ENCODE measurements at regions not wholly inside any gene's neighbourhood (a gene's known extent, or its start where the extent isn't known, plus 50 kb on each side); places are given as distances from the start of the nearest gene placed in this dataset.

DNA sequence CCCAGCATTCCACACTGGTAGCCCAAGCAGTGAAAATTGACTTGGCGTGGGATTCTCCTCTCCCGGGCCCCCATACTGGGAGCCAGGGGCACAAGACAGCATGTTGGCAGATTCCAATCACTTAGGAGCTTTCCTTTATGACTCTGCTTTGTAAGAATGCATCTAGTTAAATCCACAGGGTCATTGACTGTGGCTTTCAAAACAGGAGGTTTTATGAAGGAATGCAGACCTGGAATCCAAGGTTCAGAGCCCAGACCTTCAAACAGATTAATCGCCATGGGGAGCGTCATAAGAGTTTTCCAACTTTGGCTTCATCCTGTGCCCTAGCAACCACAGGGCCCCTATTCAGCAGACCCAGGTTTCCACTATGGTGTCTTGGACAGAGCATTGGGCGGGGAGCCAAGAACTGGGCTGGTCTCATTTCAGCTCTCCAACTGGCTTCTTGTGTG lies 76.4 kb upstream of the RMST start (continued):
- TF ChIP-seq, protein P1, sequence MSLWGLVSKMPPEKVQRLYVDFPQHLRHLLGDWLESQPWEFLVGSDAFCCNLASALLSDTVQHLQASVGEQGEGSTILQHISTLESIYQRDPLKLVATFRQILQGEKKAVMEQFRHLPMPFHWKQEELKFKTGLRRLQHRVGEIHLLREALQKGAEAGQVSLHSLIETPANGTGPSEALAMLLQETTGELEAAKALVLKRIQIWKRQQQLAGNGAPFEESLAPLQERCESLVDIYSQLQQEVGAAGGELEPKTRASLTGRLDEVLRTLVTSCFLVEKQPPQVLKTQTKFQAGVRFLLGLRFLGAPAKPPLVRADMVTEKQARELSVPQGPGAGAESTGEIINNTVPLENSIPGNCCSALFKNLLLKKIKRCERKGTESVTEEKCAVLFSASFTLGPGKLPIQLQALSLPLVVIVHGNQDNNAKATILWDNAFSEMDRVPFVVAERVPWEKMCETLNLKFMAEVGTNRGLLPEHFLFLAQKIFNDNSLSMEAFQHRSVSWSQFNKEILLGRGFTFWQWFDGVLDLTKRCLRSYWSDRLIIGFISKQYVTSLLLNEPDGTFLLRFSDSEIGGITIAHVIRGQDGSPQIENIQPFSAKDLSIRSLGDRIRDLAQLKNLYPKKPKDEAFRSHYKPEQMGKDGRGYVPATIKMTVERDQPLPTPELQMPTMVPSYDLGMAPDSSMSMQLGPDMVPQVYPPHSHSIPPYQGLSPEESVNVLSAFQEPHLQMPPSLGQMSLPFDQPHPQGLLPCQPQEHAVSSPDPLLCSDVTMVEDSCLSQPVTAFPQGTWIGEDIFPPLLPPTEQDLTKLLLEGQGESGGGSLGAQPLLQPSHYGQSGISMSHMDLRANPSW (CRISPR knock-in tag; conservative IDR thresholded peaks at IDR 0.05; ENCODE audit: low read depth) = no peak
- TF ChIP-seq, protein P2, sequence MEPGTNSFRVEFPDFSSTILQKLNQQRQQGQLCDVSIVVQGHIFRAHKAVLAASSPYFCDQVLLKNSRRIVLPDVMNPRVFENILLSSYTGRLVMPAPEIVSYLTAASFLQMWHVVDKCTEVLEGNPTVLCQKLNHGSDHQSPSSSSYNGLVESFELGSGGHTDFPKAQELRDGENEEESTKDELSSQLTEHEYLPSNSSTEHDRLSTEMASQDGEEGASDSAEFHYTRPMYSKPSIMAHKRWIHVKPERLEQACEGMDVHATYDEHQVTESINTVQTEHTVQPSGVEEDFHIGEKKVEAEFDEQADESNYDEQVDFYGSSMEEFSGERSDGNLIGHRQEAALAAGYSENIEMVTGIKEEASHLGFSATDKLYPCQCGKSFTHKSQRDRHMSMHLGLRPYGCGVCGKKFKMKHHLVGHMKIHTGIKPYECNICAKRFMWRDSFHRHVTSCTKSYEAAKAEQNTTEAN (CRISPR knock-in tag; IDR thresholded peaks at IDR 0.05) = no peak
- no peak for TF ChIP-seq ZBTB21 (CRISPR knock-in tag; IDR thresholded peaks at IDR 0.05; ENCODE audit: borderline replicate concordance)

DNA sequence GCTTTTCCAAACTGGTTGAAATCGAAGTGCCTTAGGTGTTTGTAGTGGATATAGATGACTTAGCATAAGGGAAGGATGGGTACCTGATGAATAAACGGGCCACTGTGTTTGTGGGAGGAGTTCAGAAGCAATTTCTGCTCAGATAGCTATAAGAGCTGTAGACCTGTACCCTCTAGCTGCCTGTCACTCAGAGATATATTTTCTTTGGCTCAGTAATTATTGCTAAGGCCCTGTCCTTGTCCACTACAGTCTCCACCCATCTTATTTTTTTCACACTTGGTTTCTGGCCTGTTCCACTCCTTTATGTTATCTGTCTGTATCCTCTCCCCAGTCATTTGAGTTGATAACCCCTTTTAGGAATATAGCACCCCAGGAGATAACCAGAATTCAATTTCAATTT lies 74.8 kb upstream of the RMST start:
- Mint-ChIP-seq H3K4me3 (no peak overlapping the region), H3K4me1 (no peaks in the 10 kb centered on the region), H3K9me3 (peaks cover 9% of the 10 kb centered on the region), H3K27me3 (ENCODE audit: low read depth) (no peaks in the 10 kb centered on the region), H3K36me3 (peaks cover 3% of the 10 kb centered on the region), H3K27ac (no peak overlapping the region)
- ATAC-seq (no peak), DNase-seq (ENCODE audit: low spot score) (no peak)
- CTCF ChIA-PET = no interaction called here
- POLR2A ChIA-PET = no interaction called here
- TF ChIP-seq NFE2L1 (CRISPR knock-in tag; IDR thresholded peaks at IDR 0.05) (no peak), KAT7 (CRISPR knock-in tag; IDR thresholded peaks at IDR 0.05; ENCODE audit: borderline replicate concordance) (no peak), ZNF232 (CRISPR knock-in tag; IDR thresholded peaks at IDR 0.05) (no peak), IRF2 (CRISPR knock-in tag; IDR thresholded peaks at IDR 0.05; ENCODE audit: borderline replicate concordance, low read depth) (no peak), ZNF263 (CRISPR knock-in tag; IDR thresholded peaks at IDR 0.05; ENCODE audit: low read depth) (no peak), TP53 (CRISPR knock-in tag; IDR thresholded peaks at IDR 0.05) (no peak), CREM (CRISPR knock-in tag; IDR thresholded peaks at IDR 0.05) (no peak), NR2C2 (CRISPR knock-in tag; IDR thresholded peaks at IDR 0.05) (no peak), FOXP1 (CRISPR knock-in tag; IDR thresholded peaks at IDR 0.05; ENCODE audit: borderline replicate concordance) (no peak), NFATC4 (CRISPR knock-in tag; IDR thresholded peaks at IDR 0.05) (no peak), ZNF416 (CRISPR knock-in tag; IDR thresholded peaks at IDR 0.05) (no peak), ZNF396 (CRISPR knock-in tag; IDR thresholded peaks at IDR 0.05; ENCODE audit: borderline replicate concordance) (no peak)
- TF ChIP-seq, protein P3, sequence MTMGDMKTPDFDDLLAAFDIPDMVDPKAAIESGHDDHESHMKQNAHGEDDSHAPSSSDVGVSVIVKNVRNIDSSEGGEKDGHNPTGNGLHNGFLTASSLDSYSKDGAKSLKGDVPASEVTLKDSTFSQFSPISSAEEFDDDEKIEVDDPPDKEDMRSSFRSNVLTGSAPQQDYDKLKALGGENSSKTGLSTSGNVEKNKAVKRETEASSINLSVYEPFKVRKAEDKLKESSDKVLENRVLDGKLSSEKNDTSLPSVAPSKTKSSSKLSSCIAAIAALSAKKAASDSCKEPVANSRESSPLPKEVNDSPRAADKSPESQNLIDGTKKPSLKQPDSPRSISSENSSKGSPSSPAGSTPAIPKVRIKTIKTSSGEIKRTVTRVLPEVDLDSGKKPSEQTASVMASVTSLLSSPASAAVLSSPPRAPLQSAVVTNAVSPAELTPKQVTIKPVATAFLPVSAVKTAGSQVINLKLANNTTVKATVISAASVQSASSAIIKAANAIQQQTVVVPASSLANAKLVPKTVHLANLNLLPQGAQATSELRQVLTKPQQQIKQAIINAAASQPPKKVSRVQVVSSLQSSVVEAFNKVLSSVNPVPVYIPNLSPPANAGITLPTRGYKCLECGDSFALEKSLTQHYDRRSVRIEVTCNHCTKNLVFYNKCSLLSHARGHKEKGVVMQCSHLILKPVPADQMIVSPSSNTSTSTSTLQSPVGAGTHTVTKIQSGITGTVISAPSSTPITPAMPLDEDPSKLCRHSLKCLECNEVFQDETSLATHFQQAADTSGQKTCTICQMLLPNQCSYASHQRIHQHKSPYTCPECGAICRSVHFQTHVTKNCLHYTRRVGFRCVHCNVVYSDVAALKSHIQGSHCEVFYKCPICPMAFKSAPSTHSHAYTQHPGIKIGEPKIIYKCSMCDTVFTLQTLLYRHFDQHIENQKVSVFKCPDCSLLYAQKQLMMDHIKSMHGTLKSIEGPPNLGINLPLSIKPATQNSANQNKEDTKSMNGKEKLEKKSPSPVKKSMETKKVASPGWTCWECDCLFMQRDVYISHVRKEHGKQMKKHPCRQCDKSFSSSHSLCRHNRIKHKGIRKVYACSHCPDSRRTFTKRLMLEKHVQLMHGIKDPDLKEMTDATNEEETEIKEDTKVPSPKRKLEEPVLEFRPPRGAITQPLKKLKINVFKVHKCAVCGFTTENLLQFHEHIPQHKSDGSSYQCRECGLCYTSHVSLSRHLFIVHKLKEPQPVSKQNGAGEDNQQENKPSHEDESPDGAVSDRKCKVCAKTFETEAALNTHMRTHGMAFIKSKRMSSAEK (CRISPR knock-in tag; IDR thresholded peaks at IDR 0.05; ENCODE audit: borderline replicate concordance) = no peak
- TF ChIP-seq, protein P1 (CRISPR knock-in tag; conservative IDR thresholded peaks at IDR 0.05; ENCODE audit: low read depth) = no peak
- TF ChIP-seq, protein P4, sequence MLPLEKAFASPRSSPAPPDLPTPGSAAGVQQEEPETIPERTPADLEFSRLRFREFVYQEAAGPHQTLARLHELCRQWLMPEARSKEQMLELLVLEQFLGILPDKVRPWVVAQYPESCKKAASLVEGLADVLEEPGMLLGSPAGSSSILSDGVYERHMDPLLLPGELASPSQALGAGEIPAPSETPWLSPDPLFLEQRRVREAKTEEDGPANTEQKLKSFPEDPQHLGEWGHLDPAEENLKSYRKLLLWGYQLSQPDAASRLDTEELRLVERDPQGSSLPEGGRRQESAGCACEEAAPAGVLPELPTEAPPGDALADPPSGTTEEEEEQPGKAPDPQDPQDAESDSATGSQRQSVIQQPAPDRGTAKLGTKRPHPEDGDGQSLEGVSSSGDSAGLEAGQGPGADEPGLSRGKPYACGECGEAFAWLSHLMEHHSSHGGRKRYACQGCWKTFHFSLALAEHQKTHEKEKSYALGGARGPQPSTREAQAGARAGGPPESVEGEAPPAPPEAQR (CRISPR knock-in tag; IDR thresholded peaks at IDR 0.05) = no peak
- TF ChIP-seq, protein P5, sequence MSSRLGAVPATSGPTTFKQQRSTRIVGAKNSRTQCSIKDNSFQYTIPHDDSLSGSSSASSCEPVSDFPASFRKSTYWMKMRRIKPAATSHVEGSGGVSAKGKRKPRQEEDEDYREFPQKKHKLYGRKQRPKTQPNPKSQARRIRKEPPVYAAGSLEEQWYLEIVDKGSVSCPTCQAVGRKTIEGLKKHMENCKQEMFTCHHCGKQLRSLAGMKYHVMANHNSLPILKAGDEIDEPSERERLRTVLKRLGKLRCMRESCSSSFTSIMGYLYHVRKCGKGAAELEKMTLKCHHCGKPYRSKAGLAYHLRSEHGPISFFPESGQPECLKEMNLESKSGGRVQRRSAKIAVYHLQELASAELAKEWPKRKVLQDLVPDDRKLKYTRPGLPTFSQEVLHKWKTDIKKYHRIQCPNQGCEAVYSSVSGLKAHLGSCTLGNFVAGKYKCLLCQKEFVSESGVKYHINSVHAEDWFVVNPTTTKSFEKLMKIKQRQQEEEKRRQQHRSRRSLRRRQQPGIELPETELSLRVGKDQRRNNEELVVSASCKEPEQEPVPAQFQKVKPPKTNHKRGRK (CRISPR knock-in tag; IDR thresholded peaks at IDR 0.05; ENCODE audit: borderline replicate concordance) = no peak

All from WTC11 (cell line).